ENCODE measurements at regions not wholly inside any gene's neighbourhood (a gene's known extent, or its start where the extent isn't known, plus 50 kb on each side); places are given as distances from the start of the nearest gene placed in this dataset.

DNA sequence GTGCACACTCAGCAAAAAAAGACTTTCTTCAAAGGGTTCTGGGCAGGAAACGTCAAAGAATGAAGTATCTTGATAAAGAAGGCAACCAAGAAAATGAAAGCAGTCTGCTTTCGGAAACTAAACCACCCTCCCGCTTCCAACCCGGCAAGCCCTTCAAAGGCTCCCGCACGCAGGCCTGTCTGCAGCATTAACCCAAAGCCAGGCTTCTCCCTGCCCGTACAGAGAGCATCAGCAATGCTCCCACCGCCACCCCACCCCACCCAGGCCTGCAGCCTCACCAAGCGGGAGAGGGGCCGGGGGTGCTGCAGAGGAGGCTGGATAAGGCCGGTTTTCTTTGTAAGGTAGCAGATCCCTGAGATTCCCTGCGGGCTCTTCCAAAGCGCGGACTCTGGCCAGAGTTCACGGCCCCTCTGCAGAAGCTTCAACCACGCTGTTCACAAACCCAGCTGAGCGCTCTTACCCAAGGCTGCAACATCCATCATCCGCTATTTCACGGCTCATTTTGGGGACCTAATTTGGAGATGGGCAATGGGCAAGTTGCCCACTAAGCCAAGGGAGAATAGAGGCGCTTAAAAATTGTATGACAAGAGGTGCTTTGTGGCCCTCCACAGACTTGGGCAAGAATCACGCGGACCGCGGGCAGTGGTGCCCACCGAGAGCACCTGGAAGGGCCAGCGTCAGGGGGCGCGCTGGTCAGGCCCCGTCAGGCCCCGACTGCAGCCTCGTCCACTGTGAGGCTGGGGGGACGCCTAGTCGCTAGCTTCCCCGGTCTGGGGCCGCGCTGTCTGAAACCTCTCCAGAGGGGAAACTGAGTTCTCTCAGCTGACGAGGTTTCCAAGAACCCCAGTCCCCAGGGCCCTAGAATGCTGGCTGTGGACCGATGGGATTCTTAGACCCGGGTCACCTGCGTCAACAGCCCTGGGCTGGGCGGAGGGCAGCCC, 225.4 kb upstream of the ID2 start:
- Histone ChIP-seq H3K9me3 (replicated peaks; ENCODE audit: low read length) (no peaks in the 10 kb centered on the region), H3K4me3 (ENCODE audit: low read length) (no peak overlapping the region), H3K4me1 (ENCODE audit: control insufficient read depth, insufficient read depth, low read length) (peaks cover 28% of the 10 kb centered on the region), H3K9ac (ENCODE audit: low read depth, low read length) (no peak overlapping the region), H3K36me3 (ENCODE audit: insufficient read depth, low read length) (no peaks in the 10 kb centered on the region), H3K4me2 (ENCODE audit: low read length) (no peak overlapping the region), H3K27me3 (ENCODE audit: control insufficient read depth, insufficient read depth, low read length) (no peaks in the 10 kb centered on the region)

DNA sequence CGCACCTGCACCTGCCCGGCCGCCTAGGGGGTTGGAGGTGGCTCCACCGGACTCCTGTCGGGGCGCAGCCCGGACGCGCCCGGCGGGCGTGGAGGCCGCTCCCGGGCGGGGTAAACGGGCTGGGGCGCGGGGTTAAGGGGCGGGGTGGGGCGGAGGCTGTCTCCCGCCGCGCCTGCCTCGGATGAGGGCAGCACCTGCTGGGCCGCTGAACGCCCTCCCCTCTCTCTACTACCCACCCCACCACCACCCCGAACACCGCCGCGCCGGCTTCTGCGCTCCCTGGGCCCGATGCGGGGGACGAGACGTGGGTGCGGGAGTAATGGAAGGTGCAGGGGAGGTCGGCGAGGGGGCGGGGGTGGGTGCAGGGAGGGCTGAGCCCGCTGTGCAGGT, 224.8 kb upstream of the ID2 start:
- Histone ChIP-seq H3K4me1 (ENCODE audit: control insufficient read depth, insufficient read depth, low read length) (peaks cover 28% of the 10 kb centered on the region), H3K4me2 (ENCODE audit: low read length) (no peak overlapping the region), H3K9ac (ENCODE audit: low read depth, low read length) (no peak overlapping the region), H3K4me3 (ENCODE audit: low read length) (no peak overlapping the region), H3K27me3 (ENCODE audit: control insufficient read depth, insufficient read depth, low read length) (no peaks in the 10 kb centered on the region), H3K9me3 (replicated peaks; ENCODE audit: low read length) (no peaks in the 10 kb centered on the region), H3K36me3 (ENCODE audit: insufficient read depth, low read length) (no peaks in the 10 kb centered on the region)

DNA sequence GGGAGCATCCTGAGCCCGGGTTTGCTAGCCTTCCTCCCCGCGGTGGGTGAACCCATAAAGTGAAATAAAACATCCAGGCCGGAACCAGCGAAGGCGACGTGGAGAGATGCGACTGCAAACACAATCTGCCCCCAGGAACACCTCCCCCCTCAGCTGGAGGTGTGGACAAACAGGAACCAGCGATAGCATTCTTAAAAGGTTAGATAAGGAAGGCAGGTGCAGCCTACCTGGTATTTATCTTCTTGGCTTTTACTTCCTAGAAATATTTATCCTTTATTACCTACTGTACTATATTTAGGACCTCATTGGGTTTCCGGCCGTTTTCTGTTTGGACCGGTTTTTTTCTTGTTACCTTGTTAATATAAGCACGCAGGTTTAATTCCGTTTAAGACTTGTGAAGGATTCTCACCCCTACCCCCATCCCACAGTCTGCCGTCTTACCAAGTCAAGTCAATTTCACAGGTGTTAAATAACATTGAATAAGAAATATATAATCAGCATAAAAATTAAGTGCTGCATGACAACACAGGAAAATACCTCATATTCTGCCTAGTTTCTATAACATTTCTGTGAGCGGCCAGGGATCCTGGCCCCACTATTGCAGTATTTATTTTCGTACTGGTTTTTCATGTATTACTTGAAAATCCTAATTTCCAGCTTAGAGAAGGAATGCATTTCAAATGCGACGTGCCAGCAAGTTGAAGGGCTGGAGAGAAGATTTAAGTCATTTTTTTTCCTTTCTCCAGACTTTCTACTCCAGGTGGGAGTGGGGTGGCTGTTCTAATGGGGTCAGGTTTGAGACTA, 224.0 kb upstream of the ID2 start:
- Histone ChIP-seq H3K27me3 (ENCODE audit: control insufficient read depth, insufficient read depth, low read length) (no peaks in the 10 kb centered on the region), H3K4me3 (ENCODE audit: low read length) (no peak overlapping the region), H3K9ac (ENCODE audit: low read depth, low read length) (no peak overlapping the region), H3K36me3 (ENCODE audit: insufficient read depth, low read length) (no peaks in the 10 kb centered on the region), H3K9me3 (replicated peaks; ENCODE audit: low read length) (no peaks in the 10 kb centered on the region), H3K4me2 (ENCODE audit: low read length) (no peak overlapping the region), H3K4me1 (ENCODE audit: control insufficient read depth, insufficient read depth, low read length) (peaks cover 27% of the 10 kb centered on the region)

DNA sequence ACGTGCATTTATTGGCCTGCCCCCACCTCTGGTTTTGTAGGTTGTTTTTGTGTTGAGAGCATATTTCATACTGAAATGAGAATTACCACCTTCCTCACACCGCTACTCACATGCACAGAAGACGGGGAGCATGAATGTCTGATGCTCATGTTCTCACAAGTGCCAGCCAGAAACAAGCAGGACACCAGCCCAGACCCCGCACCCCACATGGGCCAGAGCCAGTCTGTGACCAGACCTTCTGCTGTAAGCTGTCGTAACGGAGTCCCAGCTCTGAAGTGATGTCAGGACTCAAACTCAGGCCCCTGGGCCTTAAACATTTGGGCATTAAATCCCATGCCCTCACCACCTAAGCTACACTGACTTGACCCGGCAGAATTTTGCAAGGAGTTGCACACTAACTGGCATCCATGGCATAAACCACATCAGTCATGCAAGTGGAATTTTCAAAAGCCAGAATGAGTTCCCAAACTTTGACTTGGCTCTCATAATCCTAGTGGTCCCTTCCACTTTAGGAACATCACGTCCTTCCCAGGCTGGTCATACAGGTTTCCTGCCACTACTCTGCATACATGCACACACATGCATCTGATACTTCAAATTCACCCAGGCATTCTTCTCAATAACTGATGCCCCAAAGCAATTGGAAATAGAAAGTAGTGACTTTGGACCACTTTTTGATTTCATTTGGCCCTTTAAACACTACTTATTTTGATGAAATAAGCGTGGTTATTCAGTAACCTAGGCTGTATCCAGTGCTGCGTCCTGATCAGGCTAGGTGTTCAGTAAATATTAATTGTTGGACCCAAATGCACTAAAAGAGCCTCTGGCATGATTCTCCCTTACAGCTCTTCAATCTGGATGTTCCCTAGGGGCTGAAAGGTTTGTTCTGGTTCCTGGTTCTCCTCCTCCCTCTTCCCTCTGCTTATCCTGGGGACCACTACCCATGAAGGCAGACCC, 223.1 kb upstream of the ID2 start:
- H3K4me3 ChIP-seq (ENCODE audit: low read length): no peak overlapping the region
- H3K27me3 ChIP-seq (ENCODE audit: control insufficient read depth, insufficient read depth, low read length): no peaks in the 10 kb centered on the region
- no peak overlapping the region for H3K9ac ChIP-seq (ENCODE audit: low read depth, low read length)

DNA sequence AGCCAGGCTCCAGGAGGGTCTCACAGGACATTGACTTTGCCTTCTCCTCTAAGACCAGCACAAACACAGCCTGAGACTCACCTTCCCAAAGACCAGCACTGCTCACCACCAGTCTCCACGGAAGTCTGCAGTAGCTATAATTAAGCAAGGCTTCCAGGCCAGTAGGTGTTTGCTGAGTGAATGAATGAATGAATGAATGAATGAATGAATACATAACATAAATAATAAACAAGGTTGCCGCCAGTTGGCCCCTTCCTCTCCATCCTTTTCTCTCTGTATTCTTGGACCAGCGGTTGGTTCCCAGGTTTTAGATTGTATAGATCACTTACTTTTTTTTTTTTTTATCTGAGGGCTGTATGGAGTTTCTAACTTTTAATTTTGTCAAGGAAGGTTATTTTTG, 222.4 kb upstream of the ID2 start:
- Histone ChIP-seq H3K4me3 (ENCODE audit: low read length) (no peak overlapping the region), H3K36me3 (ENCODE audit: insufficient read depth, low read length) (no peaks in the 10 kb centered on the region), H3K4me1 (ENCODE audit: control insufficient read depth, insufficient read depth, low read length) (peaks cover 11% of the 10 kb centered on the region), H3K4me2 (ENCODE audit: low read length) (no peak overlapping the region), H3K27me3 (ENCODE audit: control insufficient read depth, insufficient read depth, low read length) (no peaks in the 10 kb centered on the region), H3K9me3 (replicated peaks; ENCODE audit: low read length) (no peaks in the 10 kb centered on the region), H3K9ac (ENCODE audit: low read depth, low read length) (no peak overlapping the region)

More for the DNA sequence above, 223.1 kb upstream of the ID2 start:
- Histone ChIP-seq H3K36me3 (ENCODE audit: insufficient read depth, low read length) (no peaks in the 10 kb centered on the region), H3K4me1 (ENCODE audit: control insufficient read depth, insufficient read depth, low read length) (peaks cover 18% of the 10 kb centered on the region), H3K9me3 (replicated peaks; ENCODE audit: low read length) (no peaks in the 10 kb centered on the region), H3K4me2 (ENCODE audit: low read length) (no peak overlapping the region)

DNA sequence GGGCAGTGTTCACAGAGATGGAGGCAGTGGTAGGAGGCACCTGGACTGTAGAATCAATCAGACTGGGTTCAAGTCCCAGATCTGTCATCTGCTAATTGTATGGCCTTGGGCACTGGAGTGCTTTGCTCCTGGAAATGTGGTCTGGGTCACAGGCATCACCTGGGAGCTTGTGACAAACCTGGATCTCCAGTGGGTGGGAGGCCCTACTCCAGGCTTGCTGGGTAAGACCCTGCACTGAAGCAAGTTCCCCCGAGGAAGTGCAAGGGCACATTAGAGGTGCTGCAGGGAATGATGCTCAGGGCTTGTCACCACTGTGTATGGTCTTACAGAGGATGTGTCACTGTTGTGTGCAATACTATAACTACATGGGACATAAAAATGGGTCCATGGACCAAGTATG, 220.5 kb upstream of the ID2 start:
- Histone ChIP-seq H3K9me3 (replicated peaks; ENCODE audit: low read length) (no peaks in the 10 kb centered on the region), H3K36me3 (ENCODE audit: insufficient read depth, low read length) (no peaks in the 10 kb centered on the region), H3K27me3 (ENCODE audit: control insufficient read depth, insufficient read depth, low read length) (no peaks in the 10 kb centered on the region), H3K4me3 (ENCODE audit: low read length) (no peak overlapping the region), H3K4me2 (ENCODE audit: low read length) (no peak overlapping the region), H3K9ac (ENCODE audit: low read depth, low read length) (no peak overlapping the region), H3K4me1 (ENCODE audit: control insufficient read depth, insufficient read depth, low read length) (peaks cover 8% of the 10 kb centered on the region)

DNA sequence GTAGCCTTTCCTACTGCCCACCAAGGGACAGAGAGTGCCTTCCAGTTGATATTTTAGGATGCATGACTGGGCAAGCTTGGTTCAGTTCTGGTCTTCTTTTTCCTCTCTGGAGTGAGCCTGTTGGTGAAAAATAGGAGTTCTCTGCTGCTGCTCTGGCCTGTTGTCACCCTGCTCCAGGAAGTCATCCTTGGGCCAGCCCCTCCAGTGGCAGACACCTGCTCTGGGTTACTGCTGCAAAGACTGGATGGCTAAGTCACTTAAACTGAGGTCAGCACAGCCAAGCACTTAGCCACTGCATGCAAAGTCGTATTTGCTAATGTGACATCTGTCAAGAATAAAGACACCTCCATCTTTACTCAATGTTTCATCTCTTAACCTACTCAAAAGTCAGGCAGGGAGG, 219.6 kb upstream of the ID2 start:
- Histone ChIP-seq H3K36me3 (ENCODE audit: insufficient read depth, low read length) (no peaks in the 10 kb centered on the region), H3K4me2 (ENCODE audit: low read length) (no peak overlapping the region), H3K4me1 (ENCODE audit: control insufficient read depth, insufficient read depth, low read length) (peaks cover 8% of the 10 kb centered on the region), H3K4me3 (ENCODE audit: low read length) (no peak overlapping the region), H3K9ac (ENCODE audit: low read depth, low read length) (no peak overlapping the region), H3K27me3 (ENCODE audit: control insufficient read depth, insufficient read depth, low read length) (no peaks in the 10 kb centered on the region), H3K9me3 (replicated peaks; ENCODE audit: low read length) (no peaks in the 10 kb centered on the region)

DNA sequence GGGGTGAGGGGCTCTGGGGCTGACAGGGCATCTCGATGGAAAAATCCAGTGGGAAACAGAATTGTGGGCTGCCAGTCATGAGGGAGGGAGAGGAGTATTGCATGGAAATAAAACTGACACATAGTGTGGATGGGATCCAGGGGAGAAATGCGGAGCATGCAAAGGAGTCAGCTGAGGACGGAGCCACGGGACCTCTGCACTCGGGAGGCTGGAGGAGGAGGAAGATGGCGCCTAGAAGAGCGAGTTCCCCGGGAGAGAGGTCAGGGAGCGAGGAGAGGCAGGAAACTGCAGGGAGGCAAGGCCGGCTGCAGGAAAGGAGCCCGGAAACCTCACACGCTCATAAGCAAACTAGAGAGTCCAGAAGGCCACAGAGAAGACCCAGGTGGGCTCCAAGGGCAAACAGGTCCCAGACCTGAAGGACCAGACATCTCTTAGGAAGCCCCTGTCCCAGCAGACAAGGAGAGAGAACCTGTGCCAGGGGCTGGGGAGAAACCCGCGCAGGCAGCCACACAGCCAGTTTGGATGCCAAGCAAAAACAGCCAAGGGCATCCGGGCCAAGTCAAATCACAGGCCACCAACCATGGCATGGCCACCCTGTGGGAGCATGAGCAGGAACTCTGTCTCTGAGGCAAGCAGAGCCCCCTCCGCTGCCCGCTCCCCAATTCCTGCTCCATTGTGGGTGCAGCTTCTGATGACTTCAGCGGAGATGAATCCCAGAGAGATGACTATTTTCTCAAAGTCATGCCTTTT, 218.8 kb upstream of the ID2 start:
- Histone ChIP-seq H3K9ac (ENCODE audit: low read depth, low read length) (no peak overlapping the region), H3K4me2 (ENCODE audit: low read length) (no peak overlapping the region), H3K27me3 (ENCODE audit: control insufficient read depth, insufficient read depth, low read length) (no peaks in the 10 kb centered on the region), H3K9me3 (replicated peaks; ENCODE audit: low read length) (no peaks in the 10 kb centered on the region), H3K36me3 (ENCODE audit: insufficient read depth, low read length) (no peaks in the 10 kb centered on the region), H3K4me3 (ENCODE audit: low read length) (no peak overlapping the region), H3K4me1 (ENCODE audit: control insufficient read depth, insufficient read depth, low read length) (peaks cover 8% of the 10 kb centered on the region)

DNA sequence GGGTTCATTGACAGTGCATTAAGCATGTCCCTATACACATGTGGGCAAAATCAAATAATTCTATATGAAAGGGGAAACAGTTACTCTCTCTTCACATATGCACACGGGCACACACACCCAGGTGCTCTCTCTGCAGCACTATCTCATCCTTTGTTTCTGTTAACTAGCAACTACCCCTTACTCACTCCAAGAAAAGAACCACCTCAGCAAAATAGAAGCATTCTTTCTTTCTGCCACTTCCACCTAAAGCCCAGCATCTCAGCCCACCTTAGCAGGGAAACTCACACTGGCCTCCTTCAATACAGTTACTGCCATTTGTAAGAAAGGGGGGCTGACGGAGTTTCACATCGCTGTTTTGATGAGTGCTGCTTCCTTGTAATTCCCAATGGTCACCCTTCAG, 216.3 kb upstream of the ID2 start:
- Histone ChIP-seq H3K27me3 (ENCODE audit: control insufficient read depth, insufficient read depth, low read length) (no peaks in the 10 kb centered on the region), H3K9me3 (replicated peaks; ENCODE audit: low read length) (no peaks in the 10 kb centered on the region), H3K9ac (ENCODE audit: low read depth, low read length) (no peak overlapping the region), H3K4me2 (ENCODE audit: low read length) (no peak overlapping the region), H3K4me1 (ENCODE audit: control insufficient read depth, insufficient read depth, low read length) (no peaks in the 10 kb centered on the region), H3K4me3 (ENCODE audit: low read length) (no peak overlapping the region), H3K36me3 (ENCODE audit: insufficient read depth, low read length) (no peaks in the 10 kb centered on the region)

DNA sequence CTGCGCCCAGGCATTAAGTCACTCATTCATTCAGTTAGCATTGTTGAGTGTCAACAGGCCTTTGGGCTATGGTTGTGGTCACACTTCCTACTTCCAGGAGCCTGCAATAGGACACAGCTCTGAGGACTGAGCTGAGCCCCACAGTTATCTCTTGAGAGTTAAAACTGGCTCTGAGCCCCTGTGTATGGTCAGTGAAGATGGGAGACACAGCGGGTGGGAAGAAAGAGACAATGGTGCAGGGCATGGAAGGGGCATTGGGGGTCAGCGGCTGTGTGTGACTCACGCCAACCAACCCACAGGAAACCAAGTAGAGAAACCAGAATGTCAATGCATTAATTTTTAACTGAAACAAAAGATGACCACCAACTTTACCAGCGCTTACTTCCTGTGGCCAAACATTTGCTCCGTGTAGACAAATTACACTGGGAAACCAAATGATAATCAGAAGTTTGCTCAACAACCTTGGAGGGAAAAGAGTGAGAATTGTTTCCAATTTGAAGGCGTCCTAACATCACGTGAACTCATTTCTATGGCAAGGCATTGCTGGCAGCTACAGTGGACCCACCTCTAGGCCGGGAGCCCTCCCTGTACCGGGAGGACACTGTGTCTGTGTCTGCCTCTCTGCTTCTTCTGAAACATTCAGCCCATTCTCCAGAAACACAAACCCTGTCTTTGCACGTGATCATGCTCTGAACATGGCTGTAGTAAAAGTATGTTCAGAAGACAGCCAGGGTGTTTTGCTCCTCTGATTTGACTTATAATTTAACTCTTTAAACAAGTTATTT, 212.0 kb upstream of the ID2 start:
- H3K4me1 ChIP-seq (ENCODE audit: control insufficient read depth, insufficient read depth, low read length): no peaks in the 10 kb centered on the region
- no peak overlapping the region for H3K4me3 ChIP-seq (ENCODE audit: low read length)

More for the DNA sequence above, 212.0 kb upstream of the ID2 start:
- Histone ChIP-seq H3K9me3 (replicated peaks; ENCODE audit: low read length) (no peaks in the 10 kb centered on the region), H3K36me3 (ENCODE audit: insufficient read depth, low read length) (no peaks in the 10 kb centered on the region), H3K9ac (ENCODE audit: low read depth, low read length) (no peak overlapping the region), H3K27me3 (ENCODE audit: control insufficient read depth, insufficient read depth, low read length) (no peaks in the 10 kb centered on the region), H3K4me2 (ENCODE audit: low read length) (no peak overlapping the region)

Data from skeletal muscle satellite cell (primary cell).